H4 (cell line): ENCODE measurements at regions not wholly inside any gene's neighbourhood (a gene's known extent, or its start where the extent isn't known, plus 50 kb on each side); places are given as distances from the start of the nearest gene placed in this dataset.
A peak's percentile ranks its signal among the peaks of the same experiment; 100 is the strongest.
"Not testable (repeated sequence)": the region's sequence is repeated elsewhere in the genome, so short reads cannot be mapped to it uniquely, and the experiment has no call there.

Experiments used
- DNase-seq: peaks from one replicate; pipeline ENCODE4 v3.0.0-alpha.2; 2015; ENCODE audit warnings: low spot score

DNA sequence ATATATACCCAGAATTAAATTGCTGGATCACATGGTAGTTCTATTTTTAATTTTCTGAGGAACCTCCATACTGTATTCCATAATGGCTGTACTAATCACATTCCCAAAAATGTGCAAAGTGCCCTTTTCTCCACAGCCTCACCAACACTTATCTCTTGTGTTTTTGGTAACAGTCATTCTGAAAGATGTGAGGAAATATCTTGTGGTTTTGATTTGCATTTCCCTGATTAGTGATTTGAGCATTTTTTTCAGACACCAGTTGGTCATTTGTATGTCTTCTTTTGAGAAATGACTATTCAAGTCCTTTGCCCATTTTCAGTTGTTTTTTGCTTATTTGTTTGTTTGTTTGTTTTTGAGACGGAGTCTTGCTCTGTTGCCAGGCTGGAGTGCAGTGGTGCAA is 98.1 kb upstream of the SIMC1 start:
- not testable (repeated sequence) for DNase-seq

DNA sequence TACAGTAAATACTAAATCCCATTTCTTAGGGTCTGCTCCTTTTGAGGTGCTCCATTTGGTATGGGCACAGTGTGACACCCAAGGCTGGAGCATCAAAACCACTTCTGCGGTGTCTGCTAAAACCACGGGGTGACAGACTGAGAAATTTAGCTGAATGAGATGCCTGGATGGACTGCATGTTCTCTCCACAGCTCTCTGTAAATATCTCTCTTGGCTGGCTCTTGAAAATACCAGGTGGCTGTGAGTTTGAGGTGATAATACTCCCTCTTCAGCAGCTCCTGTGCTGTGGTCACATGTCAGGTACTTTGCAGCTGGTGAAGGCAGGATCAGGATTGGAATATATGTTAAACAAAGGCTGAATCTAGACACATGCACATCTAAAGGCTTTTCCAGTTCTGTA is 93.7 kb upstream of the SIMC1 start:
- DNase-seq, result no peak

DNA sequence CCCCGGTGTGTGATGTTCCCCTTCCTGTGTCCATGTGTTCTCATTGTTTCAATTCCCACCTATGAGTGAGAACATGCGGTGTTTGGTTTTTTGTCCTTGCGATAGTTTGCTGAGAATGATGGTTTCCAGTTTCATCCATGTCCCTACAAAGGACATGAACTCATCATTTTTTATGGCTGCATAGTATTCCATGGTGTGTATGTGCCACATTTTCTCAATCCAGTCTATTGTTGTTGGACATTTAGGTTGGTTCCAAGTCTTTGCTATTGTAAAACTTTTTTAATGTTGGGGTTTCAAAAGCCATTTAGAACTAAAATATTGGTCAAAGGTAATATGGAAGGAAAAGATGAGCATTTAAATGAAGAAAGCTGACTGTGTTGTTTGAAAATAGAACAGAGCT is 88.3 kb upstream of the SIMC1 start:
- DNase-seq, result not testable (repeated sequence)

DNA sequence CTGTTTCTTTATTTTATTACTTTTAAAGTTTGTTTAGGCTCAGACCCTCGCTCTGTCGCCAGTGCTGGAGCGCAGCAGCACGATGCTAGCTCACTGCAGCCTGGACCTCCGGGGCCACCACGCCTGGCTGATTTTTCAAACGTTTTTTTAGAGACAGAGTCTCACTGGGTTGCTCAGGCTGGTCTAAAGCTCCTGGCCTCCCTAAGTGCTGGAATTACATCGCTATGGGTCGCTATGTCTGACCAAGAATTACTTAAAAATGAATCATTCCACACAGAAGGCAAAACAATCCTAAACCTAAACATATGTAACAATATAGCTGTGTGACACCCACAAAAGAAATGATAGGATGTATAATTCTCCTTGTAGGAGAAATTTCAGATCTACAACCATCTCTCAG is 86.9 kb upstream of the SIMC1 start:
- DNase-seq, result peak; percentile 67

DNA sequence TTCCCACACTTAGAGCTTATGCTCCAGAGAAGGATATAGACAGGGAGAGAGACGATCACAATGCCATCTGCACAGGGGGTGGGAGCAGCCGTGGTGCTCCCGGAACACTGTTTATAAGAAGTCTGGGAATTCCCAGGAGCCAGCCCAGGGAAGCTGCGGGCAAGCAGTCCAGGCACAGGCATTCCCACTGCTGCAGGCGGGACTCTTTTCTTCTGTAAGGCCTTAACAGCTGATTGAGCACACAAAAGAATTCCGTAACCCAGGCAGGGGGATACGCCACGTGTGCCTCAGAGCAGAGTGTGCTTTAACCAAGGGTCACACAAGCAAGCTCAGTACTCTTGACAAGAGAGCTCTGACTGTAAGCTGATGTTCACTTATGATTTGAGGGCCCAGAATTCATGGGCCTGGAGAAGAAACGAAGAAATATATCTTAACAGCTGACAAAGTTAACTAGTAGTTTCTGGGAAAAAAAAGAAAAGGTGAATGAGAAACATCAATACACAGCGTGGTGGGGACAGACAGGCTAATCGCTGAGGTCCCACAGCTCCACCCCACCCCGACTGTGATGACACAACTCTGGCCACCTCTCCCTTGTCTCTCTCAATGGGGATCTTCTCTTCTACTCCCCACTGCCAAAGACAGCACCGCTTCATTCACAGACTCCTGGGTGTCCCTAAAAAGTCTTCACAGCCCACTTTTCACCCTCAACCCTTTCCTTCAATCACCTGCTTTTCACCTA is 85.9 kb upstream of the SIMC1 start:
- peak; percentile 46 for DNase-seq

DNA sequence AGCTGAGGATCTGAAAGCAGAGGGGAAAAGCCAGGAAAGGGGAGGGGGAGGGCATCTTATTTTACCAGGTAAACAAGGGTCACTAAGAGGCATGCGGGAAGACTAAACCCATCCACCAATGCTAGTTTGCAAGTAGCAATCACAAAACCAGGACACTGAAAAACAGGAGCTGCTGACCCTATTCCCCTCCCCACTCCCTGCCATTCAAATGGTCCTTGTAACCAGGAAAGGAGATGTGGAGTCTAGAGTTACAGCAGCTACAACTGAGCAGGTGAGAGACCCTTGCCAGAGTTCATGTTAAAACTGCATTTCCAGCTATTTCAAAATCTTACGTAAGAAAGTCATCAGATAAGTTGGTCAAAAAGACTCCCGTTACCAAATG is 85.3 kb upstream of the SIMC1 start:
- no peak for DNase-seq

DNA sequence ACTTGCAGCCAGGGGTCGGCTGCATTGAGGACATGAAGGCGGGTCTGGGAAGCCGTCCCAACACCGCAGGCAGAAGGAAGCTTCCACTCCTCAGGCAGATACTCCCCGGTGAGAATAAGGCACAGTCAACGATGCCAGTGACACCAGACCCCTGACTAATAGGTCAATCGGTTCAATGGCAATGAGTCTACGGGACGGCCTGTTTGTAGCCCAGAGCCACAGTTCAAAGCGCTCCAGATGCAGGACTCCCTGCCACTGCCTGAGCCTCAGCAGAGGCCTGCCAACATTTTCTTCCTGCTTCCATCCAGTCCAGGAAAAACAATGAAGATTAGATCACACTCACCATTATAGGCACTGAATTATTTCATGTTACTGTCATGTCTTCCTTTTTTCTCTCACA is 84.5 kb upstream of the SIMC1 start:
- no peak for DNase-seq

DNA sequence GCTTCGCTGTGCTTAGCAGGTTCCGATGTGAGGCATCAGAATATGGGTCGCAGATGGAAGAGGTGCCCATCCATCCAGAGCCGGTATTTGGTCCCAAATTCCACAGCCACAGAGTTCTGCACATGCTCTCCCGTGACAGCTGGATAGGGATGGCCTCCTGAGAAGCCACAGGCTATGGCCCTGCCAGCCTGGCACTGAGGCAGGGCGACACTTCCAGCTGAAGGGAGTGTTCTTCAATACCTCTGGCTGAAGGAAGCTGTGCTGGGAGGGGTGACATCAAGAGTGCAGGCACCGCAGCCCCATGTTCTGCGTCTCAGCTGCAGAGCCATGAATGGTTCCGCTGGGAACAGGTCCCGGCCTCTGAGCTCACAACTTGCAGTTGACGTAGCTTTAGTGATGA is 83.4 kb upstream of the SIMC1 start:
- no peak for DNase-seq

DNA sequence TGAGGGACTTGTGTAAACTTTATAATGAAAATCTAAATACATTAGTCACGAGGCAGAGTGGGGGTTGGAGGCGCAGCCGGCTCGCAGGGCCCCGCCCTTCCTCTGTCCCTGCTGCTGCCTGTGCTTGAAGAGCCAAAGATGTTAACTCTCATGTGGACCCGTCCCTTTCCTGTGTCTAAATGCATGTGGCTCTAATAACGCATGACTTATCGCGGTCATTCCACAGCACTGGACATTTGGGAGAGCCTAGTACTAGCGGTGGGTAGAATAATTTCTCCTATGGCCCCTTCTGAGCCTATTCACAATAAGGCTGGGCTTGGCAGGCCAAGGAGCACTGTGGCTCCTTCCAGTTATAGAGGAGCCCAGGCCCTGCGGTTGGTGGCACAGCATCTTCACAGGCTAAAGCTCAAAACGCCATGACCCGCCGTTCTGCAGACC is 82.3 kb upstream of the SIMC1 start:
- DNase-seq, result peak; percentile 52

DNA sequence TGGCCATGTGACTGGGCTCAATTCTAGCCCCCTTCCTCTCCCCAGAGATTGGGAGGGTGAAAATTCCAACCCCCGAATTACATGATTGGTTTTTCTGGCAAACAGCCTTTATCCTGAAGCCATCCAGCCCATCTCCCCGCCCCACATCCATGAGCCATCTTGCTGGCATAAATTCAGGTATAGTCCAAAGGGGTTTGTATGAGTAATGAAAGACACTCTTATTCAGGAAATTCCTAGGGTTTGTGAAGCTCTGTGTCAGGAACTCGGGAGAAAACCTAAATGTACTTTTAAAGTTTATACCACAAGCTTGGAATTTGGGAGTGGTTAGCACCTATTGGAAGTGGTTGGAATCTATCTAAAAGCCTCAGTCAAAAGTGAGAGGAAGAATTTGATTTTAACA is 80.6 kb upstream of the SIMC1 start:
- DNase-seq, result no peak

DNA sequence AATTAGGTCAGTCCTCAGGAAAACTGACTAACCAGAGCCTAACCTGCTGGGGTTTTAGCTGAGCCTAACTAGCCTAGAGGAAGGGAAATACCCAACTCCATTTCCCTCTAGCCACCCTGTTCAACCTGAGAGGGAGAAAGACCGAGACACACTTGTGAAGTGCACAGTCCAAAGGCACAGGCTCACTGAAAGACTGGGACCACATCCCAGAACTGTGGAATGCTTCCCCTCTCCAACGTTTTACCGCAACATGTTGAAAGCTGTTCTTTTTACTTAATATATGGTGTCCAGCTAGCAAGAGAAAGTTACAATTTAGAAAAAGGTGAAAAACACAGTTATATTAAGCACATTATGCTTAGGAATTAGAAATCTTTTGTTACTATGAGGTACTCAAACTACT is 76.8 kb upstream of the SIMC1 start:
- no peak for DNase-seq

DNA sequence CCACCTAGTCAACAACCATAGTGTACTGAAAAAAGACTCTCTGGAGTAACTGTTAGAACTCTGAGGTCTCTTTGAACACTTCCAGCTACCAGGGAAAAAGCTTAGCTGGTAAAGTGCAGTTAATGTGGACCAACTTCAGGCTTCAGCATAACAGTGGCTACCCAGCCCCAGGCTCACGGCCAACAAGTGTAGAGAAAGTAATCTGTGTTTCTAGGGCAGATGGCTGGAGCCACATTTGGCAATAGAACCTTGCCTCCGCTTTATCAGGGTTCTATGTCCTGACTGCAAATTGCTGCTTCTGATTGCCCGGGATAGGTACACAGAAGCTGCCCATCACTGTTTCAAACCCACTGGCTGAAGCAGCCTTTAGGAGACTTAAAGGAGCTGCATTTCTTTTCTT is 76.0 kb upstream of the SIMC1 start:
- DNase-seq, result no peak

DNA sequence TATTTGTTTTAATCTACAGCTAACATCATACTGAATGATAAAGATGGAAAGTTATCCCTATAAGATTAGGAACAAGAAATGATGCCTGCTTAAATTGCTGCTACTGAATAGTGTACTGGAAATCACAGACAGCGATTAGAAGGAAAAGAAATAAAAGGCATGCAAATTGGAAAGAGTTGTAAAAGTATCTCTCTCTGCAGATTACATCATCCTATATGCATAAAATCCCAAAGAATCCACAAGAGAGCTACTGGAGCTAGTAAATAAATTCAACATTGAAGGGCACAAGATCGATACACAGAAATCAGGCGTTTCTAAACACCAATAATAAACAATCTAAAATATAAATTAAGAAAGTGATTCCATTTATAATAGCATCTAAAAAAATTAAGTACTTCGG is 75.3 kb upstream of the SIMC1 start:
- no peak for DNase-seq

DNA sequence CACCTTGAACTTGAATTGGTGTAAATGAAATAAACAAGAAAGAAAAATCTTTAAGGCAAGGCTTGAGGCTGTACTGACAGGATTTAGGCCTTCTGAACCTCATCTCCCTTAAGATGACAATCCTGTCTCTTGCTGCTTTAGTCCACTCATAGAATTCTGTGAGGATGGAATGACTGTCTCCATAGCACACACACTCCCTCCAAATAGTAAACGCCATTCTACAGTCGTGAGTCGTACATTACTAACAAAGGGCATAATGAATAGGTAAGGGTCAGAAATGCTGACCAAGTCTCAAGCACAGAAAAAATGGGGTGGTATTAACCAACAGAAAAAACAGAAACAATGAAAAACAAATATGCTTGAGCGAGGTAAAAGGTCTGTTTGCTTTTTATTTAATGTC is 71.8 kb upstream of the SIMC1 start:
- no peak for DNase-seq

DNA sequence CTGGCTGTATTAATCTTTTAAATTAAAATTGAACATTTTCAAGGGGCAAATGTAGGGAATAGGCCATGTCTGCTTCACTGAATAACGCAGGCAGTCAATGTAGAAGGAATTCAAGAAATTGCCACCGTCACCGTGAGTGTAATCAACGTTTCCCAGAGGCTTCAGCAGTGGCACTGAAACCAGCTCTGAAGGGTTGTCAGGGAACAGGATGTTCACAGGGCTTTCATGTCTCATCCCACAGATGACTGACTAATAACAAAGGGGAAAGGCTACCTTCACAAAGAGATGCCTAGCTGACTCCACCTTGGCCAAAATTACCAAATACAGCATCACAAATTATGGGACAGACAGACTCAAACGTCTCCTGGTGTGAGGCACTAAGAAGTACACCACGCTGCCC is 70.4 kb upstream of the SIMC1 start:
- DNase-seq, result no peak

DNA sequence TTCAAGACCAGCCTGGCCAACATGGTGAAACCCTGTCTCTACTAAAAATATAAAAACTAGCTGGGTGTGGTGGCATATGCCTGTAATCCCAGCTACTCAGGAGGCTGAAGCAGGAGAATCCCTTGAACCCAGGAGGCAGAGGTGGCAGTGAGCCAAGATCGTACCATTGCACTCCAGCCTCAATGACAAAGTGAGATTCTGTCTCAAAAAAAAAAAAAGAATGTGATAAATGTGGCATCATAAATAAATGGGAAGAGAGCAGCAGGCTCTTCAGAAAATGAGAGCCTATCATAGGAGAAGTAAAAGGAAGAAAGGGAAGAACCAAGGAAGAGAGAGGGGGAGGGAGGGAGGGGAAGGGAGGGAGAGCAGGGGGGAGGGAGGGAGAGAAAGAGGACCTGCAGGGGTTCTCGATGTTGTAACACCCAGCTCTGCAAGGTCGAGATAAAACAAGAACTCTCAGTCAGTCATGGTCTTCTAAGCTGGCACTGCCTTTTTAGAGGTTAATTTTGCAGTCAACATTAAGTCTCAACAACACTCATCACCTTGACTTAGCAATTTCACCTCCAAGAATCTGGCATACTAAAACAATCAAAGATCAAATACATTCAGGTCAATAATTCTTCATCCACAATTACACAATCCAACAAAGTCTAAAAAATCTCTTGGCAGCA is 68.7 kb upstream of the SIMC1 start:
- DNase-seq, result no peak

DNA sequence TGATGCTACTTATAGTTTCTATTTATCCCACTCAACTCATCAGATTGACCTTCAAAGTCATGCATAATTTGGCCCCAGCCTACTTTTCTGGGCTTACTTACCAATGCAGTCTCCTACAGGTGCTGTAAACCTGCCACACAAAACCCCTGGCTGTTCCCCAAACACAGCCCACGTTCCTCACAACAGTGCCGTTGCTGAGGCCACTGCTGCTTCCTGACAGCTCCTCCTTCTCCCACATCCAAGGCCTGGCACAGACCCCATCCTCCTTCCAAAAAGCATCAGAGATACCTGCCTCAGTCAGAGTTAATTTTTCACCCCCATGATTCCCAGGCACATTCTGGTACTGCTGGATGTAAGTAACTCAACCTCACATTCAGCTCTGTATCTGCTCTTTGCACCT is 68.1 kb upstream of the SIMC1 start:
- no peak for DNase-seq

DNA sequence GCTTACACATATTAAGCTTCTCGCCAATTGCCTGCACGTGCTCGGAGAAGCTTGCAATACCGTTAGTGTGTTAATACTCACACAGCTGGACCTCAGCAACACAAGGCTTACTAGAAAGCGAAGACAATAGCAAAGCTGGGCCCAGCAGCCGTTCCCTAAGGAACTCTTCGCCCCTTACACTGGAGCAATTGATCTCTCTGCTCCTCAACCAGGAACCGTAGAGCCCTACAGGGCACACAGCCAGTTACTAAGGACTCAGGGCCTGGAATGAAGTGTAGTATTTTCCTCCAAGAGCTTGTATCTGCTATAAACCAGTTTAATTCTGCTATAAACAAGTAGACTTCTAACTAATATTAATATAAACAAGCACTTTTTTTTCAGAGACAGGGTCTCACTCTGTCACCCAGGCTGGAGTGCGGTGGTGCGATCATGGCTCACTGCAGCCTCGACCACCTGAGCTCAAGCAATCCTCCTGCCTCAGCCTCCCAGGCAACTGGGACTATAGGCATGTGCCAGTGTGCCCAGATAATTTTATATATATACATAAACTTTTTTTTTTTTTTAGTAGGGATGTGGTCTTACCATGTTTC is 67.0 kb upstream of the SIMC1 start:
- DNase-seq, result no peak

DNA sequence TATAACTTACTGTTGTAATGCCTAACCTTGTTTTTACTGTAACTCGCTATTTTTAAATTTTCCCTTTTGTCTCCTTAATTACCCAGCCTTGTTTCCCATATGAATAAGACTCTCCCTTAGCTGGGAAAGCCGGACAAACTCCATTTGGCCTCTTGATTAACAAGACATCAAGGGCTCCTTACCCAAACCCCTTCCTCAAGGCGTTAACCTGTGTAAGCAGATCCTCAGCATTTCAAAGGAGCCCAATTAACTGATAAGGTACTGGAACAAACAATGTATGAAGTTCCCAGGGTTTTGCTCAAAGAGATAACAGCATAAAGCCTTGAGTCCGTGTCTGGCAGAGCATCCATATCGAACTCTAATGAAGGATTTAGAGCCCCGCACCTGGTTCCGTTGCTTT is 66.0 kb upstream of the SIMC1 start:
- DNase-seq, result no peak

DNA sequence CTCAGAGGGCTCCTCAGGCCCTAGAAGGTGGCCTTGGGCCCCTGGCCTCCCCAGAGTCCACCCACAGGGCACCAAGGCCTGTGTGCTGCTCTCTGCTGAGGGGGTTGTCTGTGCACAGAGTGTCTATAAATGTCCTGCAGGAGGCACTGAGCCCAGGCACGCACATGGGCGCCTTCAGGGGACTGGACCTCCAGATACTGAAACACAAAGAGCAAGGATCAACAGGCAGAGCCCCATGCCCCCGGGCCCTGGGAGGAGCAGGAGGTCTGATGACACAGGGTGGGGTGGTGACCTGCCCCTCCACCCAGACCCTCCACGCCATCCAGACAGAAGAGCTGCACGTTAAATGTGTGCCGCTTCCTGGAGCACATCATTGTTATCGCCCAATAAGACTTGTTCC is 64.6 kb upstream of the SIMC1 start:
- no peak for DNase-seq

DNA sequence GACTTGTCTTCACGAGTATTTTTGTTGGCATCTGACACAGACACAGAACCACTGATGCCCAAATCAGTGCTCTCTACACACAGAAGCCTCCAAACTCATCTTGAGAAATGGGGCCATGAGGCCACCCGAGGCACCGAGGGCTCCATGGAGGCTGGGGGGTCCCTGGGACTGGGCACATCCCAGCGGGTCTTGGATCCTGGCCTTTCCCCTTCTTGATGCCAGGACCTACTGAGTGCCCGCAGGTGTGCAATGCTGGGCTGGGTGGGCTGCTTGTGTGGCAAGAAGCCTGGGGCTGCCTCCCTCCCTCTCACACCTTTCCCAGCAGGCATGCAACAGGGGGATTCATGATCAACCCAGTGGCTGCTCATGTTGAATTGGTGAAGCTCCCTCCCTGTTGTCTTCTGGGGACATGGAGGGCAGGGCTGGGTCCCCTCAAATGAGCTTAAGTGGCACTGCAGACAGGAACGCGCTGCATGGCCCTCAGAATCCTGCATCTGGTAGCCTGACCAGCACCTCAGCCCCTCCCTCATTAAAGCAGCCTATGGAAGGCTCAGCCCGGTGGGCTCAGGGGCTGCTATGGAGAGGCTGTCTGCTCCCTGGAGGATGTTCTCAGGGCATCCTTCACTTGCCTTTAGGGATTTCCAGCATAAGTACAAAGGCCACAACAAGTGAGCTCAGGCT is 63.7 kb upstream of the SIMC1 start:
- DNase-seq, result no peak

DNA sequence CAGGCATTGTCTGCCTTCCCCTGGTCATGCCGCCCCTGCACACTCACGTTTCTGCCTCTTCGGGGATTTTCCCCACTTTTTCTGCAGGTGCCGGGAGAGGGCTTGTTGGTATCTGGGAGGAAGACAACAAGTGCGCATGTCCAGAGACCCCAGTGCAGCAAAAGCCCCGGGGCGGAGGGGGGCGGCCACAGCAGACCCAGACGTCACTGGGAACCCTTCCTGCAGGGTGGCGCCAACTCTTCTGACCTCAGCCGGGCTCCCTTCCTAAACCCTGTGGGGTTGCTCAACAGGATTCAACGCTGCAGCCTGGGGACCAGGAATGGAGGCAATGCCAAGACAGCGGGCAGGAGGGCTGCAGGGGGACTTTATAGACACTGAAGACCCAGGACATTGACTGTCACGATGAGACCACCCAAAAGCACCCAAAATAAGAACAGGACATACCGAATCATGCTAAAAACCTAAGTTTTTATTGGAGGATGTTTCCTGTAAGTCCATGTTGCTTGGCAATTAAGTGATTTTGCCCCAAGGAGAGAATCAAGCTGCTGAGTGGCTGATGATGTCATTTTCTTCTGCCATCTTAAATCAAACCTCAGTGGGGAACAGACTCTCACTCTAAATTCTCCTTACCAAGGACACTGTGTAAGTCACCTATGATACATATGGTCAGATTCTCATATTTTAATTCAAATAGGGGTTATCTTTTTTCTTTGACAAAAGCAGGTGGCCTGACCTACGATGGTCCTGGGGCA is 62.9 kb upstream of the SIMC1 start:
- DNase-seq, result no peak
